SU-DHL-6 (cell line): ENCODE measurements at regions not wholly inside any gene's neighbourhood (a gene's known extent, or its start where the extent isn't known, plus 50 kb on each side); places are given as distances from the start of the nearest gene placed in this dataset.

Experiments used
- EZH2phosphoT487 ChIP-seq: fragments of 200-600 bp; sonication (generic), shearing (Covaris generic); conservative IDR thresholded peaks from 2 replicates; pipeline ENCODE4 v1.6.1; 2018; ENCODE audit warnings: mild to moderate bottlenecking, antibody characterized with exemption, low read length, moderate library complexity, mixed read lengths
- TF ChIP-seq, protein P1 (sequence below): fragments of 200-600 bp; sonication (generic); IDR thresholded peaks from one replicate; pipeline ENCODE4 v1.5.1; 2017; ENCODE audit warnings: antibody characterized with exemption, mild to moderate bottlenecking, low read length, moderate library complexity; ENCODE audit not compliant: insufficient read depth, poor library complexity, severe bottlenecking

DNA sequence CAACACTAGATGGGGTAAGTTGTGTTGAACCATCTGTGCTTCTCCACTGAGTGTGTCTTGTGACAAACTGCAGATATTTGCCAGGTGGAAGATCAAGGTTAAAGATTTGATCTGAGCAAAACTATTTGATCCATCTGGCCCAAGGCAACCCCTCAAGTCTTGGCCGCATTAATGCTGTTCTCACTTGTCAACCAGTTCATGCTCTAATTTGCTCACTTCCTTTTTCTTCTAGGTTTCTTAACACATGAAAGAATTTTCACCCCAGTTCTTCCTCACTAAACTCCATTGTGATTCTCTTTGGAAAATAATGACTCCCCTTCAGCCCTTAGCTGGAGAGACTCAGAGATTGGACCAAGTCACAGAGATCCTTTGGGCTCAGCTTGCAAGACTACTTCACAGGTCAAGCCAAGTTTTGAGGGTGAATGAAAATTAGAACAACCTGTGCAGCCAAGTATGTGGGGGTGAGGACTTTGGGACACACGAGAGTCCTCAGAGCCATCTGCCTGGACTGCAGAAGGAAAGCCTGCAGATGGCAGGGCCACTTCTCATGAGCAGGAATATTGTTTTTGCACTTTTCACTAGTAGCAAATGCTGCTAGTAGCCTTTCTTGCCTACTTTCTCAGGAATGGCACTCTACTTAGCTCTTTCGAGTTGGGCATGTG lies 166.5 kb downstream of the AXIN2 start:
- TF ChIP-seq, protein P1, sequence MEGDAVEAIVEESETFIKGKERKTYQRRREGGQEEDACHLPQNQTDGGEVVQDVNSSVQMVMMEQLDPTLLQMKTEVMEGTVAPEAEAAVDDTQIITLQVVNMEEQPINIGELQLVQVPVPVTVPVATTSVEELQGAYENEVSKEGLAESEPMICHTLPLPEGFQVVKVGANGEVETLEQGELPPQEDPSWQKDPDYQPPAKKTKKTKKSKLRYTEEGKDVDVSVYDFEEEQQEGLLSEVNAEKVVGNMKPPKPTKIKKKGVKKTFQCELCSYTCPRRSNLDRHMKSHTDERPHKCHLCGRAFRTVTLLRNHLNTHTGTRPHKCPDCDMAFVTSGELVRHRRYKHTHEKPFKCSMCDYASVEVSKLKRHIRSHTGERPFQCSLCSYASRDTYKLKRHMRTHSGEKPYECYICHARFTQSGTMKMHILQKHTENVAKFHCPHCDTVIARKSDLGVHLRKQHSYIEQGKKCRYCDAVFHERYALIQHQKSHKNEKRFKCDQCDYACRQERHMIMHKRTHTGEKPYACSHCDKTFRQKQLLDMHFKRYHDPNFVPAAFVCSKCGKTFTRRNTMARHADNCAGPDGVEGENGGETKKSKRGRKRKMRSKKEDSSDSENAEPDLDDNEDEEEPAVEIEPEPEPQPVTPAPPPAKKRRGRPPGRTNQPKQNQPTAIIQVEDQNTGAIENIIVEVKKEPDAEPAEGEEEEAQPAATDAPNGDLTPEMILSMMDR, result no peak
- no peak for TF ChIP-seq EZH2phosphoT487
